ENCODE measurements at regions not wholly inside any gene's neighbourhood (a gene's known extent, or its start where the extent isn't known, plus 50 kb on each side); places are given as distances from the start of the nearest gene placed in this dataset.
"Not testable (repeated sequence)": the region's sequence is repeated elsewhere in the genome, so short reads cannot be mapped to it uniquely, and the experiment has no call there.

- no peak for DNase-seq (ENCODE audit: low spot score)
These were observed 213.4 kb downstream of the TBX5 start for GRCh38 chr12:114192549-114192948.

- no peak for DNase-seq (ENCODE audit: low spot score)
These were observed 213.9 kb downstream of the TBX5 start for GRCh38 chr12:114192013-114192412.

DNA sequence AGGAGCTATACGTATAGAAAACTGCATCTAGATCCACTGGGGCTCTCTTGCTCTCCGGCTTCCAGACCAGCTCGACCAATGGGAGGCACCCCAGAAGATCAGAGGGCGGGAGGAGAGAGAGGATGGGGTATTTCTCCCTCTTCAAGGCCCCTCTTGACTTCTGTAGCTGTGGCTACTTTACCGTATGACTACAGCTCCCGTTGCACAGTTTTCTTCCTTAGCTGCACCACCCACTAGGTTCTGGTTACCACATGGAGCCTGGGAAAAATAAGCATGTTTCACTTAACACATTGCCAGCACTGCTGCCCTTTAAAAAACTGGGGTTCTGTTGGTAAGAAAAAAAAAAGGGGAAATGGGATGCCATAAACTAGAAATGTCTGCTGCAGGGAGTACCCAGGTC, 214.4 kb downstream of the TBX5 start:
- DNase-seq (ENCODE audit: low spot score) = no peak

- no peak for DNase-seq (ENCODE audit: low spot score)
These were observed 215.0 kb downstream of the TBX5 start for GRCh38 chr12:114190971-114191370.

- no peak for DNase-seq (ENCODE audit: low spot score)
These were observed 216.7 kb downstream of the TBX5 start for GRCh38 chr12:114189266-114189665.

DNA sequence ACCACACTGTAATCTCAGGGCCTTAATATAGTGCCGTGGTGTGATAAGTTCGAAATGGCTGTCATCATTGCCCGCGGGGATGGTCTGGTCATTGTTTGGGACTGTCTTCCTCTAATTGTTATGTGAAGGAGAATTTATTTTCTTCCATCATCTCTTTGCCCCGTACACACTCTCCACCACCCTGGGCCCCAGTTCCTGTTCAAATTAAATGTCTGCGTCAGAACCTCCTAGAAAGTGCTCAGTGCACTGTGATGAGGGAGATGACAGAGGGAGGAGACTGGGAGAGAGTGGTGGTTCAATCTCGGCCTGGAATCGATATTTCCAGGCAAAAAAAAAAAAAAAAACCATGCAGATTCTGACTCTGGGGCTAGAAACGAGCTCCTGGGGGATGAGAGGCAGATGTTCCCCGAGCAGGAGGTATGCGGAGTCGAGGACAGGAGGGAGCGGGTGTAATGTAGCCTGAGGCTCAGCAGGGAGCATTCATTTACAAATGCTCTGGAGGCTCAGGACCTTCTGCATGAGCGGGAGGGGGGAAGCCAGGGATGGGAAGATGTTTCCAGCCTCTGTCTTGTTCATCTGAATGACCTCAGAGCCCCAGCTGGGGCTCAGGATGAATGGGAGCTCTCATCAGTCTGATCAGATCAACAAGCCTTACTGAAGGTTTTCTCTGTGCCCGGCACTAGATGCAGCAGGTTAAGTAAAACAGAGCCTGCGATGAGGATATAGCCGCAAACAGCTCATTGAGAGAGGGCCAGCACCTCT, 219.5 kb downstream of the TBX5 start:
- no peak for DNase-seq (ENCODE audit: low spot score)

- no peak for DNase-seq (ENCODE audit: low spot score)
These were observed 218.9 kb upstream of the RBM19 start for GRCh38 chr12:114185036-114185435.

DNA sequence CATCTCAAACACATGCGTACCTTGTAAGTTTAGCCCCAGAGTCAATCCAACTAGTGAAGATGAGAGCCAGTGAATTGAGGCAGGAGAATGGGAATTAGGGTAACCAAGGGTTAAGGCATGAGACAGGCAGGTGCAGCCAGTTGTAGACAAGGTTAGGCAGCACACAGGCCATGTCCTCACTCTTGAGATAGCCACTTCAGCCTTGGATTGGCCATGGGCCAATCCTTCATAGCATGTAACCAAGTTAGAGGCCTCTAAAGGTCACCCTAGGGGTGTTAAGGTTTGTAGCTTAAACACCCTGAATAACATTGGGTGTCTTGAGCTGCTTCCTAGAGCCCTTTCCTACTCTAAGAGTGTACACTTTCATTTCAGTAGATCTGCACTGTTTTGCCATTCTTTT, 208.2 kb upstream of the RBM19 start:
- DNase-seq (ENCODE audit: low spot score) = no peak

GRCh38 chr12:114172135-114172534, 206.0 kb upstream of the RBM19 start:
- DNase-seq (ENCODE audit: low spot score) = no peak

DNA sequence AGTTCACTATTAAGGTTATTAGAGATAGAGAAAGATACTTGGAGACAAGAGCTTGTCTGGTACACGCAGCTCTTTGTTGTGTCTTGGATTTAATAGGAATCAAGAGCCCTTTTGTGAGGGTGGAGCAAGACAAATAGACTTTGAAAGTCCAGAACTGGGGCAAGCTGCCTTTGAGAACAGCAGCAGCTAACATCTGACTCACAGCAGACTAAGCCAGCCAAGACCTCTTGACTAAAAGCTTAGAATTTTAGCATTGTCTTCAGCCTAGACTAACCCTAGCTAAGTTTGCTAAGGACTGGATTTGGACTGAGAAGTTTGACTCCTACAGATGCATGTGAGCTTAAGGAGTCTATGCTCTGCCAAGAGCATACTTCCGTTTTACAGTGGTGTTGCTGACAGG, 201.9 kb upstream of the RBM19 start:
- no peak for DNase-seq (ENCODE audit: low spot score)

- no peak for DNase-seq (ENCODE audit: low spot score)
These were observed 201.3 kb upstream of the RBM19 start for GRCh38 chr12:114167431-114167830.

- DNase-seq (ENCODE audit: low spot score) = peak; percentile 10
These were observed 200.2 kb upstream of the RBM19 start for GRCh38 chr12:114166362-114166761.

DNA sequence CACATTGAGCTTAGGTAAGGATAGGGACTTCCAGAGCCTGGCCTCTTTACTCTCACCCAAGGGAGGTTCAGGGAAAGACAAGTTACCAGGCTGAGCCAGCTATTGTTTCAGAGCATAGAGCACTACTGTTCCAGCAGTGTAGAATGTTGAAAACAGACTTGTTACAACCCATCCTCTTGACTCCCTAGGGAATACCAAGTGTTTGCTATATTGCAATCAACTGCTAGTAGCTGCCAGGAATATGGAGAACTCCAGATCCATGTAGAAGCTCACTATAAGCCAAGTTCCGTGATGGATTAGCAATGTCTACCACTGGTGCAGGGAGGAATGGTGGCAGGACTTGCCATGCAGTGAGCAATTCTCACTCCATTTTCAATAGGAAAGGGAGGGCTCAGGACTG, 199.8 kb upstream of the RBM19 start:
- no peak for DNase-seq (ENCODE audit: low spot score)

GRCh38 chr12:114164351-114164750, 198.2 kb upstream of the RBM19 start:
- DNase-seq (ENCODE audit: low spot score) = no peak

- DNase-seq (ENCODE audit: low spot score) = no peak
These were observed 197.6 kb upstream of the RBM19 start for GRCh38 chr12:114163771-114164170.

- no peak for DNase-seq (ENCODE audit: low spot score)
These were observed 194.3 kb upstream of the RBM19 start for GRCh38 chr12:114160445-114160844.

DNA sequence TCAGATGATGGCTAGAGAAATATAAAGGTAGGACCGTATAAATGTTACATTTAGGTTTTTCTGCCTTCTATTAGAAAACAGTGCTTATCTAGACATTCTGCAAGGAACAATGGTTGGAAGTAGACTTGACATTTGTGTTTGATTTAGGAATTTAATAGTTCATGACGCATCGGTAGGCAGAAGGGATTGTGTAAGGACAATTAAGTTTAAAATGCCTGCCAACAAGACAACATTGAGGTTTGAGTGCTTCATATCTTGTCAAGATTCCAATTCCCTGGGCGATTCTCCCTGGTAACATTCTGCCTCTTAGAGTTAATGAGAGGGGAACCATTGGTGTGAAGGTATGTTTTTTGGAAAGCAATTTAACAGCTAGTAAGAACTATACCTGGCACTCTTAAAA, 186.8 kb upstream of the RBM19 start:
- no peak for DNase-seq (ENCODE audit: low spot score)

GRCh38 chr12:114152066-114152465, 185.9 kb upstream of the RBM19 start:
- DNase-seq (ENCODE audit: low spot score) = no peak

GRCh38 chr12:114150584-114150983, 184.5 kb upstream of the RBM19 start:
- DNase-seq (ENCODE audit: low spot score) = not testable (repeated sequence)

DNA sequence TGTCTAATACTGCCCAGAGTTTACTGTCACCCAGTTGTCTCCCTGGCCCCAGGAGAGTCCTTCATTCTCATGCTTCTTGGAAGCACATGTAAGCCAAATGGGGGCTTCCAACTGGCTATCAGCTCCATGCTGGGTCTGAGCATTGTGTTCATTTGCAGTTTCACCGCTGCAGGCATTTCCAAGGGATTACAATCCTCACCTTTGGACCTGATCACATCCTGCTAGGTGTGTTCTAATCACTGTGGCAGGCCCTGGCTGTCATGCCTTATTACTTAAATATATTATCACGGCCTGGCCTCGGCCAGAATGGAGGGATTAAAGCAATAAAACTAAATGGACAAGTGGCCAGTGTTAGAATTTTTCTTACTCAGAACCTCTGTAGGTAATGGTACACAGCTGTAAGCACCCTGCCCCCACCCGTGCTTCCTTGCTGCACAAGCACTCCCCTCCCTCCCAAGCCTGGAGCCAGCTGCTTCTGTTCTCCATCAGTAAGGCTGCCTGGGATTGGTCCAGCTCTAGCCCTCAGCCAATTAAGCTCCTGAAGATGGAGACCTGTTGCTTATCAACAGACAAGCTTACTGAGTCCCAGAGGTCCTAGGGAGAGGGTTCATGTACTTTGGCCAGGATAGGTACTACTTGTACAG, 175.9 kb upstream of the RBM19 start:
- DNase-seq (ENCODE audit: low spot score) = no peak

DNA sequence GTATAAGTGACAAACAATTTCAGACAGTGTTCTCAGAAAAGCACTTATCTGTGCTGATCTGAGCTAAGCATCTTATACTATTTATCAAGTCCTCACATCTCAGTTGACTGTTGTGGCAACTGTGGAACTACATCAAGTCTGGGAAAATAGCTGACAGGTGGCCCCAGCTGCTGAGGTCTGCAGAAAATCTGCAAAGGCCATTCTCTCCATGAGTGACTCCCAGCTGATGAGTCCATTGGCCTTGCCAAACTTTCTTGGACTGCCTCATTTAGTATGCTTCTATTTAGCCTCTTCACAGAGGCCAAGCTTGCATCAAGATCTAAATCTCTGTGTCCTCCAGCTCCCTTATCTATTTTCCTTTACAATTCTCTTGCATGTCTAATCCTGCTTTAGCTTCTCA, 174.5 kb upstream of the RBM19 start:
- DNase-seq (ENCODE audit: low spot score) = no peak

DNA sequence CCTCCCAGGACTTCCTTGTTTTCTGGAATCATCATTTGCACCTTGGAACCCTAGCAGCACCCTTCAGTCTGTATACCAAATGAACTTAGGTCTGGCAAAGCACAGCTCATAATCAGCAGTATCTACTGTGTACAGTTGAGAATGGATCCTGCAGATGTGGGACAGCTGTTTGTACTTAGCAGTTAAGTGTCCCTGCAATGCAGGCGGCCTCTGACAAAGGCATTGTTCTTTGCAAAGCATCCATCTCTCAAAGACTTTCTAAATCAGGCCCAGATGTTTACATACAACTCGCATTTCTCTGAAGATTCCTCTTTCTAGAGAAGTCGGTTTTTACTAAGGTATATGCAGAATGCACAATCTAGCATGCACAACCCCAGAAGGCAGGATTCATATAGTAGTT, 170.5 kb upstream of the RBM19 start:
- no peak for DNase-seq (ENCODE audit: low spot score)

DNA sequence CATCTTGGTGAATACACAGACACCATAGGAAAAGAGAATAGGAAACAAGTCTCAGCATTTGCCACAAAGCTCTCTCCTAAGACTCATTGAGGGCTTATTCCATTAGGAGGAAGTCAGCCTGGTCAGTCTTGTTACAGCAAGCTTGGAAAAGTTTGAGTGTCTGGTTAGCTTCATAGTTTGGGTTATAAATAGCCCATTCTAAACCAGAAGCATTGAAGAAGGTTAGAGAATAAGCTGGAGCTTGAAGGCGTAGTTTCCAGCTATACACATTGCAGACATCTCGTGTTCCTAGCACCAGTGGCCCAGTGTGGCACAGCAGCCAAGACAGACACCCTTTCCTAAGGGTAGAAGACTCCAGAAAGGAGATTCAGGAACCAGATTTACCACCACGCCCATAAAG, 168.8 kb upstream of the RBM19 start:
- no peak for DNase-seq (ENCODE audit: low spot score)

- DNase-seq (ENCODE audit: low spot score) = no peak
These were observed 165.7 kb upstream of the RBM19 start for GRCh38 chr12:114131824-114132223.

All from germinal center (tissue), 1 donor.